K562 (cell line): ENCODE measurements at regions not wholly inside any gene's neighbourhood (a gene's known extent, or its start where the extent isn't known, plus 50 kb on each side); places are given as distances from the start of the nearest gene placed in this dataset.

Source experiments
- RFX1 ChIP-seq: fragments of 450-650 bp; IDR thresholded peaks from 2 replicates; pipeline ENCODE4 v1.6.1; 2016; ENCODE audit warnings: mild to moderate bottlenecking, moderate library complexity
- TF ChIP-seq, protein P1 (sequence below), 2 experiments: fragments of 450-650 bp in 1 of 2; sonication (generic) in 1 of 2; formaldehyde crosslinking in 1 of 2; IDR thresholded peaks; 2 replicates each; pipeline versions ENCODE4 v1.7.1 to v1.9.0; 2016 to 2022; ENCODE audit warnings: inconsistent platforms in 1 of 2, mild to moderate bottlenecking in 1 of 2, missing genetic modification reagents in 1 of 2
- TF ChIP-seq, protein P2 (sequence below): fragments of 250-450 bp; sonication (Bioruptor Pico); IDR thresholded peaks from 2 replicates; pipeline ENCODE4 v1.4.0; 2020; ENCODE audit warnings: borderline replicate concordance

DNA sequence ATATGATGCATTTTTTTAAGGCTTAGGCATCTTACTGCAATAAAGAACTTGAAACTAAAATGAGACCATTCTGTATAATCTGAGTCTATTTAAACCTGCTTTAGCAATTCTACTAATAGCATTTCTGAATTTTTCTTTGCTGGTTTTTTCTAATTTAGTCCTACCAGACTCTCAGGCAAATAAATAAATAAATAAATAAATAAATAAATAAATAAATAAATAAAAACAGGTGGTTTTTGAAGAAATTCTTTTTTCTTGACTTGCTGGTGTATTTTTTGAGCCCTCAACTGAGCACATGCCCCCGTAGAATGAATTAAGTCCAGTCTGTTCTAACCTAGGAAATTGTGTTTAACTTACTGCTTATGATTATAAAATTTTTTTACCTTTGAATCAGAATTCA lies 134.7 kb upstream of the FOXP2 start (continued):
- TF ChIP-seq, protein P1, sequence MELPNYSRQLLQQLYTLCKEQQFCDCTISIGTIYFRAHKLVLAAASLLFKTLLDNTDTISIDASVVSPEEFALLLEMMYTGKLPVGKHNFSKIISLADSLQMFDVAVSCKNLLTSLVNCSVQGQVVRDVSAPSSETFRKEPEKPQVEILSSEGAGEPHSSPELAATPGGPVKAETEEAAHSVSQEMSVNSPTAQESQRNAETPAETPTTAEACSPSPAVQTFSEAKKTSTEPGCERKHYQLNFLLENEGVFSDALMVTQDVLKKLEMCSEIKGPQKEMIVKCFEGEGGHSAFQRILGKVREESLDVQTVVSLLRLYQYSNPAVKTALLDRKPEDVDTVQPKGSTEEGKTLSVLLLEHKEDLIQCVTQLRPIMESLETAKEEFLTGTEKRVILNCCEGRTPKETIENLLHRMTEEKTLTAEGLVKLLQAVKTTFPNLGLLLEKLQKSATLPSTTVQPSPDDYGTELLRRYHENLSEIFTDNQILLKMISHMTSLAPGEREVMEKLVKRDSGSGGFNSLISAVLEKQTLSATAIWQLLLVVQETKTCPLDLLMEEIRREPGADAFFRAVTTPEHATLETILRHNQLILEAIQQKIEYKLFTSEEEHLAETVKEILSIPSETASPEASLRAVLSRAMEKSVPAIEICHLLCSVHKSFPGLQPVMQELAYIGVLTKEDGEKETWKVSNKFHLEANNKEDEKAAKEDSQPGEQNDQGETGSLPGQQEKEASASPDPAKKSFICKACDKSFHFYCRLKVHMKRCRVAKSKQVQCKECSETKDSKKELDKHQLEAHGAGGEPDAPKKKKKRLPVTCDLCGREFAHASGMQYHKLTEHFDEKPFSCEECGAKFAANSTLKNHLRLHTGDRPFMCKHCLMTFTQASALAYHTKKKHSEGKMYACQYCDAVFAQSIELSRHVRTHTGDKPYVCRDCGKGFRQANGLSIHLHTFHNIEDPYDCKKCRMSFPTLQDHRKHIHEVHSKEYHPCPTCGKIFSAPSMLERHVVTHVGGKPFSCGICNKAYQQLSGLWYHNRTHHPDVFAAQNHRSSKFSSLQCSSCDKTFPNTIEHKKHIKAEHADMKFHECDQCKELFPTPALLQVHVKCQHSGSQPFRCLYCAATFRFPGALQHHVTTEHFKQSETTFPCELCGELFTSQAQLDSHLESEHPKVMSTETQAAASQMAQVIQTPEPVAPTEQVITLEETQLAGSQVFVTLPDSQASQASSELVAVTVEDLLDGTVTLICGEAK (IDR thresholded peaks at IDR 0.05) = no peak
- TF ChIP-seq, protein P1 (CRISPR knock-in tag; IDR thresholded peaks at IDR 0.05) = no peak
- no peak for TF ChIP-seq RFX1
- TF ChIP-seq, protein P2, sequence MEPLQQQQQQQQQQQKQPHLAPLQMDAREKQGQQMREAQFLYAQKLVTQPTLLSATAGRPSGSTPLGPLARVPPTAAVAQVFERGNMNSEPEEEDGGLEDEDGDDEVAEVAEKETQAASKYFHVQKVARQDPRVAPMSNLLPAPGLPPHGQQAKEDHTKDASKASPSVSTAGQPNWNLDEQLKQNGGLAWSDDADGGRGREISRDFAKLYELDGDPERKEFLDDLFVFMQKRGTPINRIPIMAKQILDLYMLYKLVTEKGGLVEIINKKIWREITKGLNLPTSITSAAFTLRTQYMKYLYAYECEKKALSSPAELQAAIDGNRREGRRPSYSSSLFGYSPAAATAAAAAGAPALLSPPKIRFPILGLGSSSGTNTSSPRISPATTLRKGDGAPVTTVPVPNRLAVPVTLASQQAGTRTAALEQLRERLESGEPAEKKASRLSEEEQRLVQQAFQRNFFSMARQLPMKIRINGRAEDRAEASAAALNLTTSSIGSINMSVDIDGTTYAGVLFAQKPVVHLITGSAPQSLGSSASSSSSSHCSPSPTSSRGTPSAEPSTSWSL (CRISPR knock-in tag) = no peak
- TF ChIP-seq, all 486 proteins: peak for 0
